ENCODE measurements at regions not wholly inside any gene's neighbourhood (a gene's known extent, or its start where the extent isn't known, plus 50 kb on each side); places are given as distances from the start of the nearest gene placed in this dataset.

DNA sequence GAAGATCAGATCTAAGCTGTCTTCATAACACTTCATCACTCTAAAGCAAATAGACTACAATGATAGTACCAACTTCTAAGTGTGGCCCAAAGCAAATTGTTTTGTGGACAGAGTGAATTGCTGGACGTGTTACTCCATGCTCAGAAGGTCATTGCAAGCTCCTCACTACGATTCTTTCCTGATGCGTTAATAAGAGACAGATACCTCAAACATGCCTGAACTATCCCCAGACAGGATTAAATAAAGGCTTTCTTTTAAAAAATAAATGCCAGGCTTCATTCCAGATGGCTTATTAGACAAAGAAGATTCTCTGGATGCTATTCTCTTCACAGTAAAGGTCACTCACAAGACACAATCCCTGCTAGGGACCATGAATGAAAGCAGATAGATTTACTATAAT, 621.2 kb downstream of the DCDC2C start:
- no peak overlapping the region for H3K4me3 ChIP-seq (ENCODE audit: low read depth, low read length)
- POLR2A ChIA-PET: no interaction called here
- CTCF ChIA-PET: no interaction called here
- no peak for DNase-seq (ENCODE audit: low read depth, low spot score)
- TF ChIP-seq, protein P1, sequence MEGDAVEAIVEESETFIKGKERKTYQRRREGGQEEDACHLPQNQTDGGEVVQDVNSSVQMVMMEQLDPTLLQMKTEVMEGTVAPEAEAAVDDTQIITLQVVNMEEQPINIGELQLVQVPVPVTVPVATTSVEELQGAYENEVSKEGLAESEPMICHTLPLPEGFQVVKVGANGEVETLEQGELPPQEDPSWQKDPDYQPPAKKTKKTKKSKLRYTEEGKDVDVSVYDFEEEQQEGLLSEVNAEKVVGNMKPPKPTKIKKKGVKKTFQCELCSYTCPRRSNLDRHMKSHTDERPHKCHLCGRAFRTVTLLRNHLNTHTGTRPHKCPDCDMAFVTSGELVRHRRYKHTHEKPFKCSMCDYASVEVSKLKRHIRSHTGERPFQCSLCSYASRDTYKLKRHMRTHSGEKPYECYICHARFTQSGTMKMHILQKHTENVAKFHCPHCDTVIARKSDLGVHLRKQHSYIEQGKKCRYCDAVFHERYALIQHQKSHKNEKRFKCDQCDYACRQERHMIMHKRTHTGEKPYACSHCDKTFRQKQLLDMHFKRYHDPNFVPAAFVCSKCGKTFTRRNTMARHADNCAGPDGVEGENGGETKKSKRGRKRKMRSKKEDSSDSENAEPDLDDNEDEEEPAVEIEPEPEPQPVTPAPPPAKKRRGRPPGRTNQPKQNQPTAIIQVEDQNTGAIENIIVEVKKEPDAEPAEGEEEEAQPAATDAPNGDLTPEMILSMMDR (IDR thresholded peaks at IDR 0.05; ENCODE audit: insufficient read depth, low read length, missing control alignments): no peak

DNA sequence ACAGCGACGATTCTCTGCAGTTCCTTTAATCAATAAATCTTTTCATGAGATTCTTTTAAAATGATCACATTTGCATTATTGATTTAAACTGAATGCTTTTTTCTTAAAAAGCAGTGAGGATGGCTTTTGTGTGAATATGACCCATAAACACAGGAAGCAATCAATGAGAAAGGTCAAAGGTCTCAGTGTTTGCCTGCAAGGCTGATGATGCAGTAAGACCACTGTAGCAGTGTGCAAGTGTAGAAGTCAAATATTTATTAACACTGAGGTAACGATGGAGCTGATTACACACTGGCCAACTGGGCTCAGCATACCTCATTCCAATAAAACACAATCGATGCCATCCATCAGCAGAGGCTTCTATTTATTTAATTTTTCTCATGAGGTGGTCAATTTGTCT, 633.5 kb downstream of the DCDC2C start:
- no peak overlapping the region for H3K4me3 ChIP-seq (ENCODE audit: low read depth, low read length)
- TF ChIP-seq, protein P1 (IDR thresholded peaks at IDR 0.05; ENCODE audit: insufficient read depth, low read length, missing control alignments): no peak
- CTCF ChIA-PET: no interaction called here
- DNase-seq (ENCODE audit: low read depth, low spot score): no peak
- POLR2A ChIA-PET: no interaction called here

DNA sequence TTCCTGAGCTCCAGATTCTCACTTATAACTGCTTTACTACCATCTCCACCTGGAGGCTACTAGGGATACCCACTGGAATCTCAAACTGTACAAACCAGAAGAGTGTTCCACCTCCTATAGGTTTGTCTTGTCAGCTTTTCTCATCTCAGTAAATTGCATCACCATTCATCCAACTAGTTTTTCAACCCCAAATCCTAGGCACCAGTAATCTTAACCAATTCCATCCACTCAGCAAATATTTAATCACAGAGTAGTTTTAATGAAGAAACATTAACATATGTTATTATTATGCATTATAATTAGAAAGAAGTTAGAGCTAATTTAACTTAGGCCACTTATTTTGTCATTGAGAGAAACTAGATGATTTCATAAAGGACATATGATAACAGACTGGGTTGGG, 635.0 kb downstream of the DCDC2C start:
- ChIA-PET CTCF (no interaction called here), POLR2A (no interaction called here)
- TF ChIP-seq, protein P1 (IDR thresholded peaks at IDR 0.05; ENCODE audit: insufficient read depth, low read length, missing control alignments): no peak
- no peak overlapping the region for H3K4me3 ChIP-seq (ENCODE audit: low read depth, low read length)
- no peak for DNase-seq (ENCODE audit: low read depth, low spot score)

DNA sequence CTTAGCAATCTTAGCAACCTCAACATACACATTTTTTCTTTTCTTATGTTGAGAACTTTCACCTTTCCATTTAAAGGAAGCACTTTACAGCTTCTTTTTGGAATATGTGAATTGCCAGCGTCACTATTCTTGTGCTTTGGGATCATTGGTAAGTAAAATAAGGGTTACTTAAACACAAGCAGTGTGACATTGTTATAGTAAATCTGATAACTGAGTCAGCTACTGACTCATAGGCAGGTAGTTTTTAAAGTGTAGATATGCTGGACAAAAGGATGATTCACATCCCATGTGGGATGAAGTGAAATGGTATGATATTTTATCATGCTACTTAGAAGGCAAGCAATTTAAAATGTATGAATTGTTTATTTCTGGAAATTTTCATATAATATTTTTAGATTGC, 637.2 kb downstream of the DCDC2C start:
- ChIA-PET CTCF (no interaction called here), POLR2A (no interaction called here)
- H3K4me3 ChIP-seq (ENCODE audit: low read depth, low read length): no peak overlapping the region
- no peak for DNase-seq (ENCODE audit: low read depth, low spot score)
- TF ChIP-seq, protein P1 (IDR thresholded peaks at IDR 0.05; ENCODE audit: insufficient read depth, low read length, missing control alignments): no peak

DNA sequence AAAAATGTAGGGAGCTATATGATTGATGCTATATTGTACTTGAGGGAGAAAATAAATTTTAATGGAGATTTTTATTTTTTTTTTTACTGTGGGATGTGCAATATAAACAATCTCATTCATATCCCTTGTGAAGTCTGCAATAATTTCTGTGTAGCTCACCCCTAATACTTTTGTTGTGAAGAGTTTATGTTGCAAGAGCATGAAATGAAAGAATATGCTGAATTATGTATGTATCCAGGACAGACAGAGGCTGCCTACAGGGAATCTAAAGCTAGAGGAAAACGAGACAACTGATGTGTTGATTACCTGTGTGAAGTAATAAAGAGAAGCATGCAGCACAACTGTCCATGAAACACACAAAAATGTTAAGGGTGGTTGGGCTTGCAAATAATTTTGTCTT, 643.3 kb downstream of the DCDC2C start:
- DNase-seq (ENCODE audit: low read depth, low spot score): no peak
- TF ChIP-seq, protein P1 (IDR thresholded peaks at IDR 0.05; ENCODE audit: insufficient read depth, low read length, missing control alignments): no peak
- POLR2A ChIA-PET: no interaction called here
- CTCF ChIA-PET: no interaction called here
- H3K4me3 ChIP-seq (ENCODE audit: low read depth, low read length): no peak overlapping the region

DNA sequence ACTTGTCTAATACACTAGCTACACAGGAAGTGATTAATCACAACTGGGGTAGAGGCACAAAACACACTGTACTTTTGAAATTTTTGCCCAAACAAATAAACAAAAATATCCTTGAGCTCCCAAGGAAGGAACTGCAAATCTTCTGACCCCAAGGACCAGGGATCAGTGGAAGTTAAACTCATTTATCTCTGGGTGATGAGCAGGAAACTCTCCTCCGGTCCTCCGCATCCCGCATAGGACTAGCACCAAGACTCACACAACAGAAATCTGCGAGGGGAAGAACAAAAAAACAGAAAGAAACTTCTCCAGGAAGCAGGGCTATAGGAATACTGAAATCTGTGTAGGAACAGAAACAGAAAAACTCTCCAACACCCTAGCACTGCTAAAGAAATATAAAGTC, 650.3 kb downstream of the DCDC2C start:
- ChIA-PET POLR2A (no interaction called here), CTCF (no interaction called here)
- TF ChIP-seq, protein P1 (IDR thresholded peaks at IDR 0.05; ENCODE audit: insufficient read depth, low read length, missing control alignments): no peak
- DNase-seq (ENCODE audit: low read depth, low spot score): no peak
- H3K4me3 ChIP-seq (ENCODE audit: low read depth, low read length): no peak overlapping the region

All from AG04449 (cell line).